Fibroblast of lung (primary cell): ENCODE measurements at regions not wholly inside any gene's neighbourhood (a gene's known extent, or its start where the extent isn't known, plus 50 kb on each side); places are given as distances from the start of the nearest gene placed in this dataset.

Experiments
- EZH2 ChIP-seq: IDR thresholded peaks from 2 replicates; pipeline ENCODE4 v1.5.1; 2012; ENCODE audit warnings: low read length, control low read depth, mild to moderate bottlenecking; ENCODE audit errors: missing control alignments
- TF ChIP-seq, protein P1 (sequence below), 2 donors: IDR thresholded peaks in 1 of 2; conservative IDR thresholded peaks in 1 of 2; 1 replicate in 1 of 2; 2 replicates in 1 of 2; pipeline ENCODE4 v1.5.1; 2011 to 2012; ENCODE audit warnings: low read length in 2 of 2, control low read depth in 1 of 2, inconsistent platforms in 1 of 2, low read depth in 1 of 2, mild to moderate bottlenecking in 1 of 2

DNA sequence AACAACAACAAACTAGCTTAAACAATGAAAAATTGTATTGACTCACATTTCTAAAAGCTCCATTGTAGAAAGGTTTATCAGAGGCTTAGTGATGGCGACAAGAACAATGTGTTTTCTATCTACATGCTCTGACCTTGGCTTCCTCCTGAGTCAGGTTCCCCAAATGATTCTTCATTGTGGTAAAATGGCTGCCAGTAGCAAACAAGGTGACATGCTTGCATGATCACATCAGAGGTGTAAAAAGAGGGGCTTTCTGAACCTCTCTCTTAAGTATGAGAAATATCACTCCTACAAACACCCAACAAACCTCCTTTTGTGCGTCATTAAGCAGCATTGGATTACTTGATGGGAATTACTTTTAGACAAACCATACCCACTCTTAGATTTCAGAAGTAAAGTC is 252.4 kb upstream of the SYT1 start:
- TF ChIP-seq, protein P1, sequence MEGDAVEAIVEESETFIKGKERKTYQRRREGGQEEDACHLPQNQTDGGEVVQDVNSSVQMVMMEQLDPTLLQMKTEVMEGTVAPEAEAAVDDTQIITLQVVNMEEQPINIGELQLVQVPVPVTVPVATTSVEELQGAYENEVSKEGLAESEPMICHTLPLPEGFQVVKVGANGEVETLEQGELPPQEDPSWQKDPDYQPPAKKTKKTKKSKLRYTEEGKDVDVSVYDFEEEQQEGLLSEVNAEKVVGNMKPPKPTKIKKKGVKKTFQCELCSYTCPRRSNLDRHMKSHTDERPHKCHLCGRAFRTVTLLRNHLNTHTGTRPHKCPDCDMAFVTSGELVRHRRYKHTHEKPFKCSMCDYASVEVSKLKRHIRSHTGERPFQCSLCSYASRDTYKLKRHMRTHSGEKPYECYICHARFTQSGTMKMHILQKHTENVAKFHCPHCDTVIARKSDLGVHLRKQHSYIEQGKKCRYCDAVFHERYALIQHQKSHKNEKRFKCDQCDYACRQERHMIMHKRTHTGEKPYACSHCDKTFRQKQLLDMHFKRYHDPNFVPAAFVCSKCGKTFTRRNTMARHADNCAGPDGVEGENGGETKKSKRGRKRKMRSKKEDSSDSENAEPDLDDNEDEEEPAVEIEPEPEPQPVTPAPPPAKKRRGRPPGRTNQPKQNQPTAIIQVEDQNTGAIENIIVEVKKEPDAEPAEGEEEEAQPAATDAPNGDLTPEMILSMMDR (conservative IDR thresholded peaks at IDR 0.05 in 1 of 2, IDR thresholded peaks at IDR 0.05 in 1 of 2; ENCODE audit: low read depth in 1 of 2, low read length in 2 of 2): no peak
- TF ChIP-seq EZH2: no peak
